ENCODE measurements at regions not wholly inside any gene's neighbourhood (a gene's known extent, or its start where the extent isn't known, plus 50 kb on each side); places are given as distances from the start of the nearest gene placed in this dataset.
"Not testable (repeated sequence)": the region's sequence is repeated elsewhere in the genome, so short reads cannot be mapped to it uniquely, and the experiment has no call there.

- no peaks in the 10 kb centered on the region for H3K27me3 ChIP-seq (ENCODE audit: control insufficient read depth in 5 of 5, insufficient read depth in 4 of 5, low read length in 5 of 5)
- H3K4me3 ChIP-seq (ENCODE audit: low read depth in 1 of 5, low read length in 5 of 5), result no peak overlapping the region
- H3K4me1 ChIP-seq (ENCODE audit: control insufficient read depth in 5 of 5, insufficient read depth in 5 of 5, low read length in 5 of 5), result no peaks in the 10 kb centered on the region
- no peaks in the 10 kb centered on the region for H3K9me3 ChIP-seq (ENCODE audit: control insufficient read depth in 5 of 5, low read length in 5 of 5)
- H3K36me3 ChIP-seq (ENCODE audit: control insufficient read depth in 5 of 5, insufficient read depth in 5 of 5, low read length in 5 of 5), result no peaks in the 10 kb centered on the region
- H3K9ac ChIP-seq (ENCODE audit: low read length in 5 of 5), result no peak overlapping the region
- H3K27ac ChIP-seq (ENCODE audit: low read depth, low read length), result no peak overlapping the region
Observed at GRCh38 chr14:83173687-83174086, 1640.0 kb upstream of the SEL1L start.

- H3K9me3 ChIP-seq (ENCODE audit: control insufficient read depth in 5 of 5, low read length in 5 of 5), result peaks cover 0 to 1% (median 0%) of the 10 kb centered on the region in 5 donors
- no peak overlapping the region for H3K9ac ChIP-seq (ENCODE audit: low read length in 5 of 5)
- no peaks in the 10 kb centered on the region for H3K36me3 ChIP-seq (ENCODE audit: control insufficient read depth in 5 of 5, insufficient read depth in 5 of 5, low read length in 5 of 5)
- no peaks in the 10 kb centered on the region for H3K27me3 ChIP-seq (ENCODE audit: control insufficient read depth in 5 of 5, insufficient read depth in 4 of 5, low read length in 5 of 5)
- H3K4me1 ChIP-seq (ENCODE audit: control insufficient read depth in 5 of 5, insufficient read depth in 5 of 5, low read length in 5 of 5), result no peaks in the 10 kb centered on the region
- H3K27ac ChIP-seq (ENCODE audit: low read depth, low read length), result no peak overlapping the region
- no peak overlapping the region for H3K4me3 ChIP-seq (ENCODE audit: low read depth in 1 of 5, low read length in 5 of 5)
Observed at GRCh38 chr14:83184531-83184930, 1650.9 kb upstream of the SEL1L start.

- not testable (repeated sequence) for H3K9me3 ChIP-seq (ENCODE audit: control insufficient read depth in 5 of 5, low read length in 5 of 5); H3K4me1 ChIP-seq (ENCODE audit: control insufficient read depth in 5 of 5, insufficient read depth in 5 of 5, low read length in 5 of 5); H3K9ac ChIP-seq (ENCODE audit: low read length in 5 of 5); H3K27ac ChIP-seq (ENCODE audit: low read depth, low read length); H3K36me3 ChIP-seq (ENCODE audit: control insufficient read depth in 5 of 5, insufficient read depth in 5 of 5, low read length in 5 of 5); H3K27me3 ChIP-seq (ENCODE audit: control insufficient read depth in 5 of 5, insufficient read depth in 4 of 5, low read length in 5 of 5); H3K4me3 ChIP-seq (ENCODE audit: low read depth in 1 of 5, low read length in 5 of 5)
Observed at GRCh38 chr14:83188311-83188710, 1654.7 kb upstream of the SEL1L start.

GRCh38 chr14:83196236-83196635, 1662.6 kb upstream of the SEL1L start:
- no peak overlapping the region for H3K27ac ChIP-seq (ENCODE audit: low read depth, low read length)
- H3K4me1 ChIP-seq (ENCODE audit: control insufficient read depth in 5 of 5, insufficient read depth in 5 of 5, low read length in 5 of 5), result no peaks in the 10 kb centered on the region
- H3K4me3 ChIP-seq (ENCODE audit: low read depth in 1 of 5, low read length in 5 of 5), result no peak overlapping the region
- no peak overlapping the region for H3K9ac ChIP-seq (ENCODE audit: low read length in 5 of 5)
- no peaks in the 10 kb centered on the region for H3K36me3 ChIP-seq (ENCODE audit: control insufficient read depth in 5 of 5, insufficient read depth in 5 of 5, low read length in 5 of 5)
- H3K9me3 ChIP-seq (ENCODE audit: control insufficient read depth in 5 of 5, low read length in 5 of 5), result no peaks in the 10 kb centered on the region
- no peaks in the 10 kb centered on the region for H3K27me3 ChIP-seq (ENCODE audit: control insufficient read depth in 5 of 5, insufficient read depth in 4 of 5, low read length in 5 of 5)

- H3K4me1 ChIP-seq (ENCODE audit: control insufficient read depth in 5 of 5, insufficient read depth in 5 of 5, low read length in 5 of 5), result no peaks in the 10 kb centered on the region
- H3K4me3 ChIP-seq (ENCODE audit: low read depth in 1 of 5, low read length in 5 of 5), result no peak overlapping the region
- no peak overlapping the region for H3K9ac ChIP-seq (ENCODE audit: low read length in 5 of 5)
- H3K27ac ChIP-seq (ENCODE audit: low read depth, low read length), result no peak overlapping the region
- no peaks in the 10 kb centered on the region for H3K27me3 ChIP-seq (ENCODE audit: control insufficient read depth in 5 of 5, insufficient read depth in 4 of 5, low read length in 5 of 5)
- H3K9me3 ChIP-seq (ENCODE audit: control insufficient read depth in 5 of 5, low read length in 5 of 5), result no peaks in the 10 kb centered on the region
- no peaks in the 10 kb centered on the region for H3K36me3 ChIP-seq (ENCODE audit: control insufficient read depth in 5 of 5, insufficient read depth in 5 of 5, low read length in 5 of 5)
Observed at GRCh38 chr14:83197271-83197670, 1663.6 kb upstream of the SEL1L start.

- H3K4me1 ChIP-seq (ENCODE audit: control insufficient read depth in 5 of 5, insufficient read depth in 5 of 5, low read length in 5 of 5), result no peaks in the 10 kb centered on the region
- H3K27me3 ChIP-seq (ENCODE audit: control insufficient read depth in 5 of 5, insufficient read depth in 4 of 5, low read length in 5 of 5), result no peaks in the 10 kb centered on the region
- no peaks in the 10 kb centered on the region for H3K9me3 ChIP-seq (ENCODE audit: control insufficient read depth in 5 of 5, low read length in 5 of 5)
- no peak overlapping the region for H3K27ac ChIP-seq (ENCODE audit: low read depth, low read length)
- no peaks in the 10 kb centered on the region for H3K36me3 ChIP-seq (ENCODE audit: control insufficient read depth in 5 of 5, insufficient read depth in 5 of 5, low read length in 5 of 5)
- H3K9ac ChIP-seq (ENCODE audit: low read length in 5 of 5), result no peak overlapping the region
- no peak overlapping the region for H3K4me3 ChIP-seq (ENCODE audit: low read depth in 1 of 5, low read length in 5 of 5)
Observed at GRCh38 chr14:83207550-83207949, 1673.9 kb upstream of the SEL1L start.

GRCh38 chr14:83208341-83208740, 1674.7 kb upstream of the SEL1L start:
- Histone ChIP-seq H3K9me3 (ENCODE audit: control insufficient read depth in 5 of 5, low read length in 5 of 5) (no peaks in the 10 kb centered on the region), H3K36me3 (ENCODE audit: control insufficient read depth in 5 of 5, insufficient read depth in 5 of 5, low read length in 5 of 5) (no peaks in the 10 kb centered on the region), H3K4me3 (ENCODE audit: low read depth in 1 of 5, low read length in 5 of 5) (no peak overlapping the region), H3K9ac (ENCODE audit: low read length in 5 of 5) (no peak overlapping the region), H3K27ac (ENCODE audit: low read depth, low read length) (no peak overlapping the region), H3K27me3 (ENCODE audit: control insufficient read depth in 5 of 5, insufficient read depth in 4 of 5, low read length in 5 of 5) (no peaks in the 10 kb centered on the region), H3K4me1 (ENCODE audit: control insufficient read depth in 5 of 5, insufficient read depth in 5 of 5, low read length in 5 of 5) (no peaks in the 10 kb centered on the region)

- Histone ChIP-seq H3K27me3 (ENCODE audit: control insufficient read depth in 5 of 5, insufficient read depth in 4 of 5, low read length in 5 of 5) (no peaks in the 10 kb centered on the region), H3K36me3 (ENCODE audit: control insufficient read depth in 5 of 5, insufficient read depth in 5 of 5, low read length in 5 of 5) (no peaks in the 10 kb centered on the region), H3K27ac (ENCODE audit: low read depth, low read length) (no peak overlapping the region), H3K4me3 (ENCODE audit: low read depth in 1 of 5, low read length in 5 of 5) (no peak overlapping the region), H3K4me1 (ENCODE audit: control insufficient read depth in 5 of 5, insufficient read depth in 5 of 5, low read length in 5 of 5) (peaks cover 0 to 9% (median 4%) of the 10 kb centered on the region in 5 donors), H3K9me3 (ENCODE audit: control insufficient read depth in 5 of 5, low read length in 5 of 5) (no peaks in the 10 kb centered on the region), H3K9ac (ENCODE audit: low read length in 5 of 5) (no peak overlapping the region)
Observed at GRCh38 chr14:83217492-83217891, 1683.8 kb upstream of the SEL1L start.

GRCh38 chr14:83247924-83248639, 1714.4 kb upstream of the SEL1L start:
- Histone ChIP-seq H3K27ac (ENCODE audit: low read depth, low read length) (no peak overlapping the region), H3K36me3 (ENCODE audit: control insufficient read depth in 5 of 5, insufficient read depth in 5 of 5, low read length in 5 of 5) (no peaks in the 10 kb centered on the region), H3K4me3 (ENCODE audit: low read depth in 1 of 5, low read length in 5 of 5) (no peak overlapping the region), H3K9me3 (ENCODE audit: control insufficient read depth in 5 of 5, low read length in 5 of 5) (peaks cover 0 to 7% (median 0%) of the 10 kb centered on the region in 5 donors), H3K27me3 (ENCODE audit: control insufficient read depth in 5 of 5, insufficient read depth in 4 of 5, low read length in 5 of 5) (no peaks in the 10 kb centered on the region), H3K4me1 (ENCODE audit: control insufficient read depth in 5 of 5, insufficient read depth in 5 of 5, low read length in 5 of 5) (no peaks in the 10 kb centered on the region), H3K9ac (ENCODE audit: low read length in 5 of 5) (no peak overlapping the region)

GRCh38 chr14:83251402-83251801, 1717.7 kb upstream of the SEL1L start:
- no peak overlapping the region for H3K27ac ChIP-seq (ENCODE audit: low read depth, low read length)
- H3K9me3 ChIP-seq (ENCODE audit: control insufficient read depth in 5 of 5, low read length in 5 of 5), result no peaks in the 10 kb centered on the region
- H3K4me3 ChIP-seq (ENCODE audit: low read depth in 1 of 5, low read length in 5 of 5), result no peak overlapping the region
- no peaks in the 10 kb centered on the region for H3K36me3 ChIP-seq (ENCODE audit: control insufficient read depth in 5 of 5, insufficient read depth in 5 of 5, low read length in 5 of 5)
- no peaks in the 10 kb centered on the region for H3K27me3 ChIP-seq (ENCODE audit: control insufficient read depth in 5 of 5, insufficient read depth in 4 of 5, low read length in 5 of 5)
- no peak overlapping the region for H3K9ac ChIP-seq (ENCODE audit: low read length in 5 of 5)
- no peaks in the 10 kb centered on the region for H3K4me1 ChIP-seq (ENCODE audit: control insufficient read depth in 5 of 5, insufficient read depth in 5 of 5, low read length in 5 of 5)
